Stomach (tissue), 4 donors: ENCODE measurements at regions not wholly inside any gene's neighbourhood (a gene's known extent, or its start where the extent isn't known, plus 50 kb on each side); places are given as distances from the start of the nearest gene placed in this dataset.

Experiments used
- EP300 ChIP-seq: sonication (generic); formaldehyde crosslinking; IDR thresholded peaks from one replicate; pipeline ENCODE4 v1.6.1; 2017; ENCODE audit warnings: antibody characterized with exemption
- POLR2A ChIP-seq, 4 donors: fragments of 450-650 bp; IDR thresholded peaks; one replicate each; pipeline ENCODE4 v1.6.1; 2016; ENCODE audit warnings: antibody characterized with exemption in 4 of 4, control low read depth in 2 of 4, mild to moderate bottlenecking in 1 of 4, moderate library complexity in 1 of 4
- POLR2AphosphoS5 ChIP-seq, 3 donors: sonication (generic); formaldehyde crosslinking; IDR thresholded peaks; one replicate each; pipeline ENCODE4 v1.6.1; 2016; ENCODE audit warnings: antibody characterized with exemption in 3 of 3
- TF ChIP-seq, protein P1 (sequence below), 7 experiments: fragments of 450-650 bp in 4 of 7; fragments of 200-600 bp in 3 of 7; sonication (generic) in 3 of 7; IDR thresholded peaks; one replicate each; pipeline ENCODE4 v1.5.1; 2016 to 2019; ENCODE audit warnings: antibody characterized with exemption in 7 of 7, control low read depth in 2 of 7, mild to moderate bottlenecking in 1 of 7

DNA sequence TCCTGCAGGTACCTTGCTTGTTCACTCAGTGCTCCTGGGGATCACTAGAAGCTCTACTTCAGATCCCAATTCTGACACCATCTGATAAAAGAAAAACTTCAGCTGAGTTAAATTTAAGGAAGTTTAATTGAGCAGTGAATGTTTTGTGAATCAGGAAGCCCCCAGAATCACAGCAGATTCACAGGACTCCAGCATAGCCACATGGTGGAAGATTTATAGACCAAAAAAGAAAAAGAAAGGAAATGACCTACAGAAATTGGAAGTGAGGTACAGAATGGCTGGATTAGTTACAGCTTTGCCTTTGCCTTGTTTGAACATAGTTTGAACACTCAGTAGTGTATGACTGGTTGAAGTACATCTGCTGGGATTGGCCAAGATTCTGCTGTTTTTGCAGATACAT, 182.7 kb upstream of the SCN7A start:
- TF ChIP-seq, protein P1, sequence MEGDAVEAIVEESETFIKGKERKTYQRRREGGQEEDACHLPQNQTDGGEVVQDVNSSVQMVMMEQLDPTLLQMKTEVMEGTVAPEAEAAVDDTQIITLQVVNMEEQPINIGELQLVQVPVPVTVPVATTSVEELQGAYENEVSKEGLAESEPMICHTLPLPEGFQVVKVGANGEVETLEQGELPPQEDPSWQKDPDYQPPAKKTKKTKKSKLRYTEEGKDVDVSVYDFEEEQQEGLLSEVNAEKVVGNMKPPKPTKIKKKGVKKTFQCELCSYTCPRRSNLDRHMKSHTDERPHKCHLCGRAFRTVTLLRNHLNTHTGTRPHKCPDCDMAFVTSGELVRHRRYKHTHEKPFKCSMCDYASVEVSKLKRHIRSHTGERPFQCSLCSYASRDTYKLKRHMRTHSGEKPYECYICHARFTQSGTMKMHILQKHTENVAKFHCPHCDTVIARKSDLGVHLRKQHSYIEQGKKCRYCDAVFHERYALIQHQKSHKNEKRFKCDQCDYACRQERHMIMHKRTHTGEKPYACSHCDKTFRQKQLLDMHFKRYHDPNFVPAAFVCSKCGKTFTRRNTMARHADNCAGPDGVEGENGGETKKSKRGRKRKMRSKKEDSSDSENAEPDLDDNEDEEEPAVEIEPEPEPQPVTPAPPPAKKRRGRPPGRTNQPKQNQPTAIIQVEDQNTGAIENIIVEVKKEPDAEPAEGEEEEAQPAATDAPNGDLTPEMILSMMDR (IDR thresholded peaks at IDR 0.05), result no peak
- no peak for TF ChIP-seq POLR2A (IDR thresholded peaks at IDR 0.05)
- no peak for TF ChIP-seq POLR2AphosphoS5 (IDR thresholded peaks at IDR 0.05)
- TF ChIP-seq EP300, result no peak
